ENCODE measurements at regions not wholly inside any gene's neighbourhood (a gene's known extent, or its start where the extent isn't known, plus 50 kb on each side); places are given as distances from the start of the nearest gene placed in this dataset.
"Not testable (repeated sequence)": the region's sequence is repeated elsewhere in the genome, so short reads cannot be mapped to it uniquely, and the experiment has no call there.

- DNase-seq (ENCODE audit: low spot score in 2 of 2): no peak
- Mint-ChIP-seq H3K4me1 (no peaks in the 10 kb centered on the region), H3K4me3 (no peak overlapping the region), H3K36me3 (no peaks in the 10 kb centered on the region), H3K9me3 (peaks cover 3% of the 10 kb centered on the region), H3K27ac (no peak overlapping the region)
- ATAC-seq: no peak
Measured at GRCh38 chr15:81849289-81849688, 196.5 kb downstream of the MEX3B start.

GRCh38 chr15:81848701-81849100 is 197.1 kb downstream of the MEX3B start:
- H3K36me3 Mint-ChIP-seq: no peaks in the 10 kb centered on the region
- ATAC-seq (no peak), DNase-seq (ENCODE audit: low spot score in 2 of 2) (no peak)
- H3K9me3 Mint-ChIP-seq: peaks cover 3% of the 10 kb centered on the region
- H3K27ac Mint-ChIP-seq: no peak overlapping the region
- H3K4me3 Mint-ChIP-seq: no peak overlapping the region
- no peaks in the 10 kb centered on the region for H3K4me1 Mint-ChIP-seq

GRCh38 chr15:81843757-81844407 is 201.9 kb downstream of the MEX3B start:
- H3K4me1 Mint-ChIP-seq: no peaks in the 10 kb centered on the region
- ATAC-seq (no peak), DNase-seq (ENCODE audit: low spot score in 2 of 2) (no peak)
- H3K27ac Mint-ChIP-seq: no peak overlapping the region
- no peaks in the 10 kb centered on the region for H3K36me3 Mint-ChIP-seq
- no peaks in the 10 kb centered on the region for H3K9me3 Mint-ChIP-seq
- no peak overlapping the region for H3K4me3 Mint-ChIP-seq

DNA sequence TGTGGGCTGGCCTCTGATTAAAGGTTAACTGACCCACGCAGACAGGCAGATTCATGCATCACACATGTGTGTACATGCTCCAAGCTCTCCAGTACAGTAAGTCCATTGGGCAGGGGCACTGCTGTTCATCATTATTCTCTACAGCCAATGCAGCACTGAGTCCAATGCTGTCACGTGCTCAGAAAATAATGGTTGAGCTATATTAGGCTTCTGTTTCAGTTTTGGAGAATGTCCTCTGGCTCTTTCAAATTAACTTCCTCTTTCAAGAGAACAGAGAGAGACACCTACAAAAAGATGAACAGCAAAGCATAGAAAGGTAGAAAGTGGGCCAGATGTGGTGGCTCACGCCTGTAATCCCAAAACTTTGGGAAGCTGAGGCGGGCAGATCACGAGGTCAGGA is 202.6 kb downstream of the MEX3B start:
- H3K4me1 Mint-ChIP-seq: no peaks in the 10 kb centered on the region
- no peak overlapping the region for H3K4me3 Mint-ChIP-seq
- H3K36me3 Mint-ChIP-seq: no peaks in the 10 kb centered on the region
- ATAC-seq (no peak), DNase-seq (ENCODE audit: low spot score in 2 of 2) (no peak)
- H3K27ac Mint-ChIP-seq: no peak overlapping the region
- H3K9me3 Mint-ChIP-seq: no peaks in the 10 kb centered on the region

- Mint-ChIP-seq H3K4me1 (no peaks in the 10 kb centered on the region), H3K36me3 (no peaks in the 10 kb centered on the region), H3K4me3 (no peak overlapping the region), H3K27ac (no peak overlapping the region), H3K9me3 (no peaks in the 10 kb centered on the region)
- no peak for ATAC-seq
- no peak for DNase-seq (ENCODE audit: low spot score in 2 of 2)
Measured at GRCh38 chr15:81839387-81839786, 206.4 kb downstream of the MEX3B start.

DNA sequence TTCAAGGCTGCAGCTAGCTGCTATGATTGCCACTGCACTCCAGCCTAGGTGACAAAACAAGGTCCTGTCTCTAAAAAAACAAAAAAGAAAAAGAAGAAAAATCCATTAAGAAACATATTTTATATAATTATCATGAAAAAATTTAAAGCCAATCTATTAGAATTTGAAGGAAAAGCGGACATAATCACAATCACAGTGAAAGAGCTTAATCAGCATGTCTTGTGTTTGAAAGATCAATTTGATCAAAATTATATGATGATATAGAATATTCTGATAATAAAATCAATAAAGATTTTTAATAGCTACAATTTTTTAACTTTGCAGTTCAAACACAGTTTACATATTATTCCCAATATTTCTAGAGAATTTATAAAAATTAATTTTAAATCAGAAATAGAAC is 210.1 kb downstream of the MEX3B start:
- Mint-ChIP-seq H3K36me3 (no peaks in the 10 kb centered on the region), H3K27ac (no peak overlapping the region), H3K4me1 (no peaks in the 10 kb centered on the region), H3K4me3 (no peak overlapping the region), H3K9me3 (no peaks in the 10 kb centered on the region)
- no peak for ATAC-seq
- DNase-seq (ENCODE audit: low spot score in 2 of 2): no peak

- DNase-seq (ENCODE audit: low spot score in 2 of 2) (no peak), ATAC-seq (no peak)
- Mint-ChIP-seq H3K27ac (no peak overlapping the region), H3K9me3 (peaks cover 2% of the 10 kb centered on the region), H3K4me3 (no peak overlapping the region), H3K36me3 (no peaks in the 10 kb centered on the region), H3K4me1 (no peaks in the 10 kb centered on the region)
Measured at GRCh38 chr15:81830520-81830919, 215.3 kb downstream of the MEX3B start.

DNA sequence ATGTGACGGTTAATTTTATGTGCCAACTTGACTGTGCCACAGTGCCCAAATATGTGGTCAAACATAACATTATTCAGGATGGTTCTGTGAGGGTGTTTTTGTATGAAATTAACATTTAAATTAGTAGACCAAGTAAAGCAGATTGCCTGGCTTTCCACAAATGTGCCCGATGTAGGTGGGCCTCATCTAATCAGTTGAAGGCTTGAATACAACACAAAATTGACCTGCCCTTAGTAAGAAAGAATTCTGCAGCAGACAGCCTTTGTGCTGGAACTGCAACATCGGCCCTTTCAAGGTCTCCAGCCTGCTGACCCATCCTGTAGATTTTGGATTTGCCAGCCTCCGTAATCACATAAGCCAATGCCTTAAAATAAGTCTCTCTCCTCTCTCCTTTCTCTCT is 215.9 kb downstream of the MEX3B start:
- Mint-ChIP-seq H3K4me1 (no peaks in the 10 kb centered on the region), H3K27ac (no peak overlapping the region), H3K9me3 (peaks cover 2% of the 10 kb centered on the region), H3K4me3 (no peak overlapping the region), H3K36me3 (no peaks in the 10 kb centered on the region)
- ATAC-seq (no peak), DNase-seq (ENCODE audit: low spot score in 2 of 2) (no peak)

DNA sequence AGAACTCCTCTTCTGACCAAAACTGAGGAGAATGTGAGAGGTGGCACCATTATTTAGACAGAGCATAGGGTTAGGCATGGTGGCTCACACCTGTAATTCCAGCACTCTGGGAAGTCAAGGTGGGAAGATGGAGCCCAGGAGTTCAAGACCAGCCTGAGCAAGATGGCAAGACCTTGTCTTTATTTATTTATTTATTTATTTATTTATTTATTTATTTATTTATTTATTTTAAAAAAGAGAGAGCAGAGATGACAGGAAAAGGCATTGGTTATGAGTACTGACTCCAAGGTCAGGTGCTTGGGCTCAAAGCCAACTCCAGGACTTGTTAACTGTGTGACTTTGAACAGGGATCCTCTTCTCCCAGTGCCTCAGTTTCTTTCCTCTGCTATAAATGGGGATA is 217.7 kb downstream of the MEX3B start:
- DNase-seq (ENCODE audit: low spot score in 2 of 2): no peak

DNA sequence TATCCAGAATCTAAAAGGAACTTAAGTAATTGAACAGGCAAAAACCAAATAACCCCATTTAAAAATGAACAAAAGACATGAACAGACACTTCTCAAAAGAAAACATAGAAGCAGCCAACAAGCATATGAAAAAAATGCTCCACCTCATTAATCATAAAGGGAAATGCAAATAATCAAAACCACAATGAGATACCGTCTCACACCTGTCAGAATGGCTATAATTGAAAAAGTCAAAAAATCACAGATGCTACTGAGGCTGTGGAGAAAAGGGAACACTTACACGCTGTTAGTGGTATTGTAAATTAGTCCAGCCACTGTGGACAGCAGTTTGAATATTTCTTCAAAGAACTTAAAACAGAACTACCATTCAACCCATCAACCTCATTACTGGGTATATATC is 220.7 kb downstream of the MEX3B start:
- no peak overlapping the region for H3K4me3 Mint-ChIP-seq
- H3K36me3 Mint-ChIP-seq: no peaks in the 10 kb centered on the region
- no peak overlapping the region for H3K27ac Mint-ChIP-seq
- DNase-seq (ENCODE audit: low spot score in 2 of 2) (no peak), ATAC-seq (no peak)
- peaks cover 2% of the 10 kb centered on the region for H3K9me3 Mint-ChIP-seq
- H3K4me1 Mint-ChIP-seq: no peaks in the 10 kb centered on the region

More for the DNA sequence above, 217.7 kb downstream of the MEX3B start:
- Mint-ChIP-seq H3K4me3 (no peak overlapping the region), H3K9me3 (peaks cover 2% of the 10 kb centered on the region), H3K27ac (no peak overlapping the region), H3K36me3 (no peaks in the 10 kb centered on the region), H3K4me1 (no peaks in the 10 kb centered on the region)
- ATAC-seq: no peak

- DNase-seq (ENCODE audit: low spot score in 2 of 2); H3K4me3 Mint-ChIP-seq; H3K9me3 Mint-ChIP-seq; H3K27ac Mint-ChIP-seq; ATAC-seq; H3K4me1 Mint-ChIP-seq; H3K36me3 Mint-ChIP-seq: not testable (repeated sequence)
Measured at GRCh38 chr15:81822587-81822986, 223.2 kb downstream of the MEX3B start.

- DNase-seq (ENCODE audit: low spot score in 2 of 2) (no peak), ATAC-seq (no peak)
- Mint-ChIP-seq H3K4me3 (no peak overlapping the region), H3K9me3 (peaks cover 2% of the 10 kb centered on the region), H3K36me3 (no peaks in the 10 kb centered on the region), H3K27ac (no peak overlapping the region), H3K4me1 (no peaks in the 10 kb centered on the region)
Measured at GRCh38 chr15:81819924-81820635, 225.7 kb downstream of the MEX3B start.

DNA sequence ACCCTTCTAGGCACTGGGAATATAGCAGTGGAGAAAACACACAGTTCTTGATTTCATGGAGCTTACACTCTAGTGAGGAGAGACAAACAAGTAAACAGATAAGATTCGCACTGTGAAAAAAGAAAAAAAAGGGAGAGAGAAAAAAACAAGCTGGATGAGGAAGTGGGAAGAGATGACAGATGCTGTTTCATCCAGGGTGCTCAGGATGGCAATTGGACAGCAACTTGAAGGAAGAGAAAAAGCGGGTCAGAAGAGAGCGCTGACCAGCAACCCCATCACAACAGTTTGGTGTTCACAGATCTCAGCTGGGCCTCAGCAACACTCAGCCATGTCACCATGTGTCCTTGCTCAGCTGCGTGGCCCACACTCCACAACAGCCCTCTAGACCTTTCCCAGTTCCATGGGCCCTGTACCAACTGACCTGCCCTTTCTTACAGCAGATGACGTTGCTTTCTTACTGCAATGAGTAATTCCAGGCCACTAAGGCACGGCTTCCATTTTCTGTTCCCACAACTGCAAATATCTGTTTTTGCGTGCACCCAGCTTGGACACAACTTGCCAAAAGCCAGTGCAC is 230.8 kb downstream of the MEX3B start:
- H3K9me3 Mint-ChIP-seq: no peaks in the 10 kb centered on the region
- no peak overlapping the region for H3K27ac Mint-ChIP-seq
- H3K4me1 Mint-ChIP-seq: no peaks in the 10 kb centered on the region

DNA sequence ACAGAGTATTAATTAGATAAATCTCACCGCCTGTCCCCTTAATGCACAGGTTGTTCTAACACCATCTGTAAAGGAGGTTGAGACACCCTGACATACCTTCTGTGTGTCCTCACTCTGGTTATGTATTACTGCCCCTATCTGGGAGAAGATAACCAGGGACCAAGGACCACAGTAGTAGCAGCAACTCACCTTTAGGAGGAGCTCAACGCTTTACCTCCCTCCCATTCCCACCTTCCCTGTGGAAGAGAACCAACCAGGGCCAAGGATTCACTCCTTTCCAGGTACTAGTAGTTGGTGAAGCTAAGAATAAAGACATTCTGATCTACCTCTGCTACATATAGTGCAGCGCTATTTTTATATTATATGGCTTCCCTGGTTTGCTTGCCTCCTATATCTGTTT is 232.6 kb downstream of the MEX3B start:
- H3K27ac Mint-ChIP-seq: no peak overlapping the region
- H3K36me3 Mint-ChIP-seq: no peaks in the 10 kb centered on the region
- H3K4me1 Mint-ChIP-seq: no peaks in the 10 kb centered on the region
- ATAC-seq (no peak), DNase-seq (ENCODE audit: low spot score in 2 of 2) (no peak)
- no peak overlapping the region for H3K4me3 Mint-ChIP-seq
- no peaks in the 10 kb centered on the region for H3K9me3 Mint-ChIP-seq

More for the DNA sequence above, 230.8 kb downstream of the MEX3B start:
- DNase-seq (ENCODE audit: low spot score in 2 of 2) (no peak), ATAC-seq (no peak)
- H3K4me3 Mint-ChIP-seq: no peak overlapping the region
- no peaks in the 10 kb centered on the region for H3K36me3 Mint-ChIP-seq

DNA sequence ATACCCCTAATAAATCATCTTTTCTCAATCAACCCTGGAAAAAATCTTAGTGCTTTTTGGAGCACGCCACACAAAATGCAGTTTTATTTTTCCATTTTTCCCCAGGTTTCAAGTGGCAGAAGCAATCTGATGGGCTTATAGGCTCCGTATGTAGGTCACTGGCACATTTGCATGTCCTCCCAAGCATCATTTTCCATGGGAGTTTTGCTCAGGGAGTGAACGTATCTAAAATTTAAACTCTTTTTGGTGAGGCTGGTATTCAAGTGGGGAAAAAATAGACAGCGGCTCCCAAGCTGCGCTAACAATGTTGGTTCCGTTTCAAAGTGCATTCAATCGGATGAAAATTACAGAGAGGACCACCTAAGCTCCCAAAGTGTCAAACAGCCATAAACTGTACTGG is 233.4 kb downstream of the MEX3B start:
- H3K9me3 Mint-ChIP-seq: no peaks in the 10 kb centered on the region
- H3K36me3 Mint-ChIP-seq: no peaks in the 10 kb centered on the region
- H3K27ac Mint-ChIP-seq: no peak overlapping the region
- DNase-seq (ENCODE audit: low spot score in 2 of 2) (no peak), ATAC-seq (no peak)
- no peak overlapping the region for H3K4me3 Mint-ChIP-seq
- no peaks in the 10 kb centered on the region for H3K4me1 Mint-ChIP-seq

- ATAC-seq (no peak), DNase-seq (ENCODE audit: low spot score in 2 of 2) (no peak)
- Mint-ChIP-seq H3K4me1 (no peaks in the 10 kb centered on the region), H3K4me3 (no peak overlapping the region), H3K36me3 (no peaks in the 10 kb centered on the region), H3K27ac (no peak overlapping the region), H3K9me3 (no peaks in the 10 kb centered on the region)
Measured at GRCh38 chr15:81811736-81812135, 234.1 kb downstream of the MEX3B start.

Data from stimulated activated effector memory CD8-positive, alpha-beta T cell treated with anti-CD3 and anti-CD28 coated beads, Interleukin-12 subunit alpha, Interleukin-12 subunit beta, amount 100 ng/mL, for 72 hours (primary cell).